ENCODE measurements at regions not wholly inside any gene's neighbourhood (a gene's known extent, or its start where the extent isn't known, plus 50 kb on each side); places are given as distances from the start of the nearest gene placed in this dataset.
"Not testable (repeated sequence)": the region's sequence is repeated elsewhere in the genome, so short reads cannot be mapped to it uniquely, and the experiment has no call there.

GRCh38 chr14:101246894-101247841 lies 314.1 kb upstream of the DIO3 start:
- DNase-seq (ENCODE audit: low read depth, low spot score) = no peak
- H3K27ac ChIP-seq = no peak overlapping the region

- no peak for DNase-seq (ENCODE audit: low read depth, low spot score)
- no peak overlapping the region for H3K27ac ChIP-seq
These were observed 313.2 kb upstream of the DIO3 start for GRCh38 chr14:101247842-101248725.

GRCh38 chr14:101248840-101249675 lies 312.2 kb upstream of the DIO3 start:
- no peak for DNase-seq (ENCODE audit: low read depth, low spot score)
- no peak overlapping the region for H3K27ac ChIP-seq

- no peak for DNase-seq (ENCODE audit: low read depth, low spot score)
- H3K27ac ChIP-seq = no peak overlapping the region
These were observed 311.6 kb upstream of the DIO3 start for GRCh38 chr14:101249676-101250036.

- no peak overlapping the region for H3K27ac ChIP-seq
- no peak for DNase-seq (ENCODE audit: low read depth, low spot score)
These were observed 310.9 kb upstream of the DIO3 start for GRCh38 chr14:101250336-101250947.

- no peak for DNase-seq (ENCODE audit: low read depth, low spot score)
- no peak overlapping the region for H3K27ac ChIP-seq
These were observed 310.1 kb upstream of the DIO3 start for GRCh38 chr14:101250948-101251811.

GRCh38 chr14:101251812-101252442 lies 309.4 kb upstream of the DIO3 start:
- no peak overlapping the region for H3K27ac ChIP-seq
- no peak for DNase-seq (ENCODE audit: low read depth, low spot score)

- H3K27ac ChIP-seq = no peak overlapping the region
- DNase-seq (ENCODE audit: low read depth, low spot score) = no peak
These were observed 308.7 kb upstream of the DIO3 start for GRCh38 chr14:101252443-101253214.

GRCh38 chr14:101253948-101254347 lies 307.3 kb upstream of the DIO3 start:
- DNase-seq (ENCODE audit: low read depth, low spot score) = no peak
- H3K27ac ChIP-seq = no peak overlapping the region

- DNase-seq (ENCODE audit: low read depth, low spot score) = no peak
- no peak overlapping the region for H3K27ac ChIP-seq
These were observed 306.2 kb upstream of the DIO3 start for GRCh38 chr14:101254805-101255764.

- no peak overlapping the region for H3K27ac ChIP-seq
These were observed 305.6 kb upstream of the DIO3 start for GRCh38 chr14:101255765-101256125.

GRCh38 chr14:101256266-101256665 lies 305.0 kb upstream of the DIO3 start:
- no peak overlapping the region for H3K27ac ChIP-seq
- no peak for DNase-seq (ENCODE audit: low read depth, low spot score)

More at GRCh38 chr14:101255765-101256125, 305.6 kb upstream of the DIO3 start:
- no peak for DNase-seq (ENCODE audit: low read depth, low spot score)

- no peak overlapping the region for H3K27ac ChIP-seq
- DNase-seq (ENCODE audit: low read depth, low spot score) = no peak
These were observed 303.7 kb upstream of the DIO3 start for GRCh38 chr14:101257551-101257950.

GRCh38 chr14:101259748-101260147 lies 301.5 kb upstream of the DIO3 start:
- DNase-seq (ENCODE audit: low read depth, low spot score) = no peak
- H3K27ac ChIP-seq = no peak overlapping the region

GRCh38 chr14:101266441-101266840 lies 294.9 kb upstream of the DIO3 start:
- not testable (repeated sequence) for DNase-seq (ENCODE audit: low read depth, low spot score); H3K27ac ChIP-seq

GRCh38 chr14:101273091-101273490 lies 288.2 kb upstream of the DIO3 start:
- no peak overlapping the region for H3K27ac ChIP-seq
- no peak for DNase-seq (ENCODE audit: low read depth, low spot score)
